HG02938 (cell line): ENCODE measurements at regions not wholly inside any gene's neighbourhood (a gene's known extent, or its start where the extent isn't known, plus 50 kb on each side); places are given as distances from the start of the nearest gene placed in this dataset.

Experiments used
- ATAC-seq: cut with Tn5 transposase; IDR thresholded peaks from one replicate; pipeline ENCODE4 v1.9.1; 2021; ENCODE audit warnings: mild to moderate bottlenecking, moderate library complexity; ENCODE audit not compliant: unreplicated experiment

- no peak for ATAC-seq
Observed at GRCh38 chr13:47287291-47287751, 390.5 kb upstream of the HTR2A start.

GRCh38 chr13:47281991-47282390 lies 385.1 kb upstream of the HTR2A start:
- no peak for ATAC-seq

- ATAC-seq: no peak
Observed at GRCh38 chr13:47279920-47280319, 383.1 kb upstream of the HTR2A start.

GRCh38 chr13:47277774-47278173 lies 380.9 kb upstream of the HTR2A start:
- ATAC-seq: no peak

GRCh38 chr13:47268270-47268669 lies 371.4 kb upstream of the HTR2A start:
- ATAC-seq: no peak

- ATAC-seq: no peak
Observed at GRCh38 chr13:47258384-47258783, 361.5 kb upstream of the HTR2A start.

- no peak for ATAC-seq
Observed at GRCh38 chr13:47256618-47257017, 359.8 kb upstream of the HTR2A start.

- no peak for ATAC-seq
Observed at GRCh38 chr13:47252627-47253026, 355.8 kb upstream of the HTR2A start.

GRCh38 chr13:47251771-47252170 lies 354.9 kb upstream of the HTR2A start:
- ATAC-seq: no peak

GRCh38 chr13:47250146-47250545 lies 353.3 kb upstream of the HTR2A start:
- no peak for ATAC-seq

- no peak for ATAC-seq
Observed at GRCh38 chr13:47249266-47249665, 352.4 kb upstream of the HTR2A start.

- ATAC-seq: no peak
Observed at GRCh38 chr13:47241446-47241845, 344.6 kb upstream of the HTR2A start.

- ATAC-seq: no peak
Observed at GRCh38 chr13:47239025-47239424, 342.2 kb upstream of the HTR2A start.

GRCh38 chr13:47237571-47237970 lies 340.7 kb upstream of the HTR2A start:
- no peak for ATAC-seq

GRCh38 chr13:47233734-47234133 lies 336.9 kb upstream of the HTR2A start:
- no peak for ATAC-seq

- ATAC-seq: no peak
Observed at GRCh38 chr13:47232516-47232915, 335.7 kb upstream of the HTR2A start.

GRCh38 chr13:47230155-47230554 lies 333.3 kb upstream of the HTR2A start:
- ATAC-seq: no peak

GRCh38 chr13:47226516-47226915 lies 329.7 kb upstream of the HTR2A start:
- ATAC-seq: no peak

- no peak for ATAC-seq
Observed at GRCh38 chr13:47220453-47221140, 323.7 kb upstream of the HTR2A start.

GRCh38 chr13:47218611-47219010 lies 321.8 kb upstream of the HTR2A start:
- ATAC-seq: no peak

GRCh38 chr13:47216176-47216822 lies 319.4 kb upstream of the HTR2A start:
- ATAC-seq: no peak

- ATAC-seq: no peak
Observed at GRCh38 chr13:47215736-47216135, 318.9 kb upstream of the HTR2A start.

GRCh38 chr13:47213047-47213446 lies 316.2 kb upstream of the HTR2A start:
- ATAC-seq: no peak
